ENCODE measurements at regions not wholly inside any gene's neighbourhood (a gene's known extent, or its start where the extent isn't known, plus 50 kb on each side); places are given as distances from the start of the nearest gene placed in this dataset.

GRCh38 chr2:53435610-53436009, 332.0 kb upstream of the CHAC2 start:
- H3F3A ChIP-seq (ENCODE audit: insufficient read depth): no peaks in the 10 kb centered on the region
- H2AFZ ChIP-seq (ENCODE audit: low read depth, low read length, severe bottlenecking): no peak overlapping the region
- H3K4me2 ChIP-seq (ENCODE audit: low read depth, low read length, poor library complexity, severe bottlenecking): no peak overlapping the region
- no peak for TF ChIP-seq CTCF (IDR thresholded peaks at IDR 0.05; ENCODE audit: insufficient read depth, low read length, poor library complexity, severe bottlenecking)
- no peak for TF ChIP-seq EZH2phosphoT487 (conservative IDR thresholded peaks at IDR 0.05; ENCODE audit: low read length)
- no peaks in the 10 kb centered on the region for H3K79me2 ChIP-seq (ENCODE audit: insufficient read depth, low read length)
- H3K9me2 ChIP-seq (replicated peaks; ENCODE audit: insufficient read depth, low read length): no peaks in the 10 kb centered on the region
- no peaks in the 10 kb centered on the region for H3K27me3 ChIP-seq (ENCODE audit: low read length)
- H3K27ac ChIP-seq (ENCODE audit: low read depth, low read length): no peak overlapping the region
- H3K9ac ChIP-seq (ENCODE audit: low read length): no peak overlapping the region
- H3K4me3 ChIP-seq (ENCODE audit: insufficient read depth, low read length, poor library complexity, severe bottlenecking): no peak overlapping the region
- H3K36me3 ChIP-seq (ENCODE audit: low read length): no peaks in the 10 kb centered on the region
- H3K9me3 ChIP-seq (ENCODE audit: insufficient read depth, low read length): no peaks in the 10 kb centered on the region
- H4K20me1 ChIP-seq (ENCODE audit: low read depth, low read length): no peaks in the 10 kb centered on the region

DNA sequence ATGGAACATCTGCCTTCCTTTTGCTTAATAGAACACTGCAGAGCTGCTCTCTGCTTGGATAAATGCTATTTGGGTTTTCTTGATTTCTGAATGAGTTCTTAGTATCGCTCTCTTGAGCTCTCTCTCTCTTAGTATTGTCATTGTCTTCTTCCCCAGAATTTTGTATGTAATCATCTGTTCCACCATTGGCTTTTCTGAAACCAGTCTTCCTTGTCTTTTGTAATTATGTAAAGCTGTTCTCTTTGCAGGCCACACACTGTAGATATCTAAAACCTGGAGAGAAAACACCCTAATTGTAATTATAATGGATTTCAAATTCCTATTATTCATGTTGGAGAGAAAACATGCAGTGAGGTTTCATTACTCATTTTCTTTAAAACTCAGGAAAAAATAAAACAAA, 333.1 kb upstream of the CHAC2 start:
- H3K4me3 ChIP-seq (ENCODE audit: insufficient read depth, low read length, poor library complexity, severe bottlenecking): no peak overlapping the region
- H3K36me3 ChIP-seq (ENCODE audit: low read length): no peaks in the 10 kb centered on the region
- H3K9ac ChIP-seq (ENCODE audit: low read length): no peak overlapping the region
- no peak overlapping the region for H3K4me2 ChIP-seq (ENCODE audit: low read depth, low read length, poor library complexity, severe bottlenecking)
- H3K9me2 ChIP-seq (replicated peaks; ENCODE audit: insufficient read depth, low read length): no peaks in the 10 kb centered on the region
- no peaks in the 10 kb centered on the region for H3F3A ChIP-seq (ENCODE audit: insufficient read depth)
- no peaks in the 10 kb centered on the region for H4K20me1 ChIP-seq (ENCODE audit: low read depth, low read length)
- no peaks in the 10 kb centered on the region for H3K79me2 ChIP-seq (ENCODE audit: insufficient read depth, low read length)
- H3K27ac ChIP-seq (ENCODE audit: low read depth, low read length): no peak overlapping the region
- no peaks in the 10 kb centered on the region for H3K27me3 ChIP-seq (ENCODE audit: low read length)
- H2AFZ ChIP-seq (ENCODE audit: low read depth, low read length, severe bottlenecking): no peak overlapping the region
- TF ChIP-seq EZH2phosphoT487 (conservative IDR thresholded peaks at IDR 0.05; ENCODE audit: low read length) (no peak), CTCF (IDR thresholded peaks at IDR 0.05; ENCODE audit: insufficient read depth, low read length, poor library complexity, severe bottlenecking) (no peak)
- no peaks in the 10 kb centered on the region for H3K9me3 ChIP-seq (ENCODE audit: insufficient read depth, low read length)

GRCh38 chr2:53432936-53433335, 334.7 kb upstream of the CHAC2 start:
- Histone ChIP-seq H4K20me1 (ENCODE audit: low read depth, low read length) (no peaks in the 10 kb centered on the region), H3K9me3 (ENCODE audit: insufficient read depth, low read length) (no peaks in the 10 kb centered on the region), H3K27me3 (ENCODE audit: low read length) (no peaks in the 10 kb centered on the region), H3K4me3 (ENCODE audit: insufficient read depth, low read length, poor library complexity, severe bottlenecking) (no peak overlapping the region), H3K36me3 (ENCODE audit: low read length) (no peaks in the 10 kb centered on the region), H3K4me2 (ENCODE audit: low read depth, low read length, poor library complexity, severe bottlenecking) (no peak overlapping the region), H3K27ac (ENCODE audit: low read depth, low read length) (no peak overlapping the region), H3F3A (ENCODE audit: insufficient read depth) (no peaks in the 10 kb centered on the region), H3K9me2 (replicated peaks; ENCODE audit: insufficient read depth, low read length) (no peaks in the 10 kb centered on the region), H3K9ac (ENCODE audit: low read length) (no peak overlapping the region), H2AFZ (ENCODE audit: low read depth, low read length, severe bottlenecking) (no peak overlapping the region), H3K79me2 (ENCODE audit: insufficient read depth, low read length) (no peaks in the 10 kb centered on the region)
- TF ChIP-seq CTCF (IDR thresholded peaks at IDR 0.05; ENCODE audit: insufficient read depth, low read length, poor library complexity, severe bottlenecking): no peak
- TF ChIP-seq EZH2phosphoT487 (conservative IDR thresholded peaks at IDR 0.05; ENCODE audit: low read length): no peak

DNA sequence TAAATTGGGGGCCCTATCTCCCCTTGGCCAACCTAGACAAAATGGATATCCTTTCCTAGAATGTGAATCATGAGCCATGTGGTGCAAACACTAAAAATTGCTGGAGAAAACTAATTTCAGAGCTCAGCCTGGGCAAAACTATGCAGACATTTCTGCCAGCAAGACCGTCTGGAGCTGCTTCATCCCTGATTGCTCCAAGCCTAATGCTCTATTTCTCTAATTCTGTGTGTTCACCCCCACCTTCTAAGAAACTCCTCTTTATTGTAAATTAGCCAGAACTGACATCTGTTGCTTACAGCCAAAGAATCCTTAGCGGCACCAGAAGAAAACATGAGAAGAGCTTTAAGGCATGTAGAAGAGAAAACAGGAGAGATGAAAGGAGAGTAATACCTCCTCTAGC, 337.7 kb upstream of the CHAC2 start:
- H3K4me2 ChIP-seq (ENCODE audit: low read depth, low read length, poor library complexity, severe bottlenecking): no peak overlapping the region
- H3K4me3 ChIP-seq (ENCODE audit: insufficient read depth, low read length, poor library complexity, severe bottlenecking): no peak overlapping the region
- no peaks in the 10 kb centered on the region for H3K36me3 ChIP-seq (ENCODE audit: low read length)
- H3K9ac ChIP-seq (ENCODE audit: low read length): no peak overlapping the region
- H4K20me1 ChIP-seq (ENCODE audit: low read depth, low read length): no peaks in the 10 kb centered on the region
- no peaks in the 10 kb centered on the region for H3K9me3 ChIP-seq (ENCODE audit: insufficient read depth, low read length)
- H3K79me2 ChIP-seq (ENCODE audit: insufficient read depth, low read length): no peaks in the 10 kb centered on the region
- no peak overlapping the region for H3K27ac ChIP-seq (ENCODE audit: low read depth, low read length)
- no peaks in the 10 kb centered on the region for H3F3A ChIP-seq (ENCODE audit: insufficient read depth)
- H2AFZ ChIP-seq (ENCODE audit: low read depth, low read length, severe bottlenecking): no peak overlapping the region
- TF ChIP-seq CTCF (IDR thresholded peaks at IDR 0.05; ENCODE audit: insufficient read depth, low read length, poor library complexity, severe bottlenecking) (no peak), EZH2phosphoT487 (conservative IDR thresholded peaks at IDR 0.05; ENCODE audit: low read length) (no peak)
- no peaks in the 10 kb centered on the region for H3K27me3 ChIP-seq (ENCODE audit: low read length)
- H3K9me2 ChIP-seq (replicated peaks; ENCODE audit: insufficient read depth, low read length): no peaks in the 10 kb centered on the region

Measured in SU-DHL-6 (cell line).